ENCODE measurements at regions not wholly inside any gene's neighbourhood (a gene's known extent, or its start where the extent isn't known, plus 50 kb on each side); places are given as distances from the start of the nearest gene placed in this dataset.
"Not testable (repeated sequence)": the region's sequence is repeated elsewhere in the genome, so short reads cannot be mapped to it uniquely, and the experiment has no call there.

GRCh38 chr20:30378721-30379120 is 878.7 kb upstream of the DEFB115 start:
- H3K79me1 ChIP-seq (ENCODE audit: insufficient read depth, low read depth, low read length, poor library complexity, severe bottlenecking); H4K5ac ChIP-seq (ENCODE audit: insufficient read length, low read depth, low read length); H2BK15ac ChIP-seq (ENCODE audit: low read depth, low read length); H2AFZ ChIP-seq (ENCODE audit: low read length); H3K23me2 ChIP-seq (ENCODE audit: insufficient read length, low read depth, low read length, poor library complexity, severe bottlenecking); H2BK20ac ChIP-seq (ENCODE audit: low read depth, low read length, poor library complexity, severe bottlenecking); H3K4me3 Mint-ChIP-seq; H3K9ac ChIP-seq (ENCODE audit: extremely low read depth, insufficient read length, low read length); H3K56ac ChIP-seq (ENCODE audit: insufficient read length, low read depth, low read length); H2BK5ac ChIP-seq (ENCODE audit: insufficient read length, low read length); H3K18ac ChIP-seq (ENCODE audit: insufficient read length, low read depth, low read length); H3K27me3 Mint-ChIP-seq (ENCODE audit: low read depth); H2BK120ac ChIP-seq (ENCODE audit: low read depth, low read length, poor library complexity, severe bottlenecking); DNase-seq; H2BK12ac ChIP-seq (ENCODE audit: insufficient read length, low read depth, low read length); H3K27me3 ChIP-seq (ENCODE audit: insufficient read depth, low read length); H3K4me2 ChIP-seq (ENCODE audit: insufficient read depth, insufficient read length, low read length); H3K4me1 Mint-ChIP-seq; H3K4ac ChIP-seq (ENCODE audit: low read depth, low read length); H3K27ac ChIP-seq (ENCODE audit: insufficient read length, low read depth, low read length); H3K14ac ChIP-seq (ENCODE audit: insufficient read depth, low read length); H3K23ac ChIP-seq (ENCODE audit: insufficient read length, low read depth, low read length); H4K8ac ChIP-seq (replicated peaks; ENCODE audit: insufficient read length, low read depth, low read length); H2AK5ac ChIP-seq (ENCODE audit: insufficient read length, low read length); H3K4me1 ChIP-seq (ENCODE audit: insufficient read depth, low read length); H3K79me2 ChIP-seq (ENCODE audit: insufficient read depth, low read length); H4K91ac ChIP-seq (ENCODE audit: insufficient read length, low read depth, low read length); H4K20me1 ChIP-seq (ENCODE audit: control insufficient read depth, insufficient read depth, insufficient read length); H3K27ac Mint-ChIP-seq; H3T11ph ChIP-seq (ENCODE audit: low read length): not testable (repeated sequence)
- WGBS (ENCODE audit: extremely low coverage, insufficient read length, low lambda C conversion rate) = no CpG with 5 or more reads among the region's 1 CpG
- Mint-ChIP-seq H3K36me3 (ENCODE audit: insufficient read depth in 1 of 3, low read depth in 3 of 3) (peaks cover 4 to 15% (median 4%) of the 10 kb centered on the region in 3 experiments; a peak in 6 of 7 replicates), H3K9me3 (peaks cover 74 to 79% of the 10 kb centered on the region in 2 experiments)
- peaks cover 14% of the 10 kb centered on the region for H3K9me3 ChIP-seq (ENCODE audit: control insufficient read depth, low read depth, low read length)

DNA sequence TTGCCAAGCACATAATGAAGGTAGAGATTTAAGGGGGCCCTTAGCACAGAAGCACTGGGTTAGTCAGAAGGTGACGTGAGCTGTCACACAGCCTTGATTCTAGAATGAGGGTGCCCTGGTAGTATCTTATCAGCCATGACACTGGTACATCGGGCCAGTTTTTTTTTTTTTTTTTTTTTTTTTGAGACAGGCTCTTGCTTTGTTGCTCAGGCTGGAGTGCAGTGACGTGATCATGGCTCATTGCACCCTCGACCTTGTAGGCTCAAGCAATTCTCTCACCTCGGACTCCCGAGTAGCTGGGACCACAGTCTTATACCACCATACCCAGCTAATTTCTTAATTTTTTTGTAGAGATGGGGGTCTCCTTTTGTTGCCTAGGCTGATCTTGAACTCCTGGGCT is 872.6 kb upstream of the DEFB115 start:
- not testable (repeated sequence) for H3K9ac ChIP-seq (ENCODE audit: extremely low read depth, insufficient read length, low read length); H2AK5ac ChIP-seq (ENCODE audit: insufficient read length, low read length); H3K27me3 Mint-ChIP-seq (ENCODE audit: low read depth); H3K79me1 ChIP-seq (ENCODE audit: insufficient read depth, low read depth, low read length, poor library complexity, severe bottlenecking); H3K4me2 ChIP-seq (ENCODE audit: insufficient read depth, insufficient read length, low read length); H3K23me2 ChIP-seq (ENCODE audit: insufficient read length, low read depth, low read length, poor library complexity, severe bottlenecking); H2BK15ac ChIP-seq (ENCODE audit: low read depth, low read length); H3K4me3 Mint-ChIP-seq; H4K8ac ChIP-seq (replicated peaks; ENCODE audit: insufficient read length, low read depth, low read length); H3K4me1 Mint-ChIP-seq; H2BK5ac ChIP-seq (ENCODE audit: insufficient read length, low read length); H3K23ac ChIP-seq (ENCODE audit: insufficient read length, low read depth, low read length); H3K27ac Mint-ChIP-seq; H3K9me3 ChIP-seq (ENCODE audit: control insufficient read depth, low read depth, low read length); H3K18ac ChIP-seq (ENCODE audit: insufficient read length, low read depth, low read length); H3K56ac ChIP-seq (ENCODE audit: insufficient read length, low read depth, low read length); H3K14ac ChIP-seq (ENCODE audit: insufficient read depth, low read length); H4K91ac ChIP-seq (ENCODE audit: insufficient read length, low read depth, low read length); H2BK120ac ChIP-seq (ENCODE audit: low read depth, low read length, poor library complexity, severe bottlenecking); H3K27ac ChIP-seq (ENCODE audit: insufficient read length, low read depth, low read length); H2BK12ac ChIP-seq (ENCODE audit: insufficient read length, low read depth, low read length); H3T11ph ChIP-seq (ENCODE audit: low read length); DNase-seq; H3K4me1 ChIP-seq (ENCODE audit: insufficient read depth, low read length); H3K27me3 ChIP-seq (ENCODE audit: insufficient read depth, low read length); H2AFZ ChIP-seq (ENCODE audit: low read length); H4K5ac ChIP-seq (ENCODE audit: insufficient read length, low read depth, low read length); H4K20me1 ChIP-seq (ENCODE audit: control insufficient read depth, insufficient read depth, insufficient read length); H3K4ac ChIP-seq (ENCODE audit: low read depth, low read length); H3K79me2 ChIP-seq (ENCODE audit: insufficient read depth, low read length); H2BK20ac ChIP-seq (ENCODE audit: low read depth, low read length, poor library complexity, severe bottlenecking)
- Mint-ChIP-seq H3K36me3 (ENCODE audit: insufficient read depth in 1 of 3, low read depth in 3 of 3) (peaks cover 4 to 15% (median 7%) of the 10 kb centered on the region in 3 experiments; a peak in 4 of 7 replicates), H3K9me3 (peaks cover 69 to 72% of the 10 kb centered on the region in 2 experiments)
- WGBS (ENCODE audit: extremely low coverage, insufficient read length, low lambda C conversion rate) = no CpG with 5 or more reads among the region's 6 CpGs
